ENCODE measurements at regions not wholly inside any gene's neighbourhood (a gene's known extent, or its start where the extent isn't known, plus 50 kb on each side); places are given as distances from the start of the nearest gene placed in this dataset.

DNA sequence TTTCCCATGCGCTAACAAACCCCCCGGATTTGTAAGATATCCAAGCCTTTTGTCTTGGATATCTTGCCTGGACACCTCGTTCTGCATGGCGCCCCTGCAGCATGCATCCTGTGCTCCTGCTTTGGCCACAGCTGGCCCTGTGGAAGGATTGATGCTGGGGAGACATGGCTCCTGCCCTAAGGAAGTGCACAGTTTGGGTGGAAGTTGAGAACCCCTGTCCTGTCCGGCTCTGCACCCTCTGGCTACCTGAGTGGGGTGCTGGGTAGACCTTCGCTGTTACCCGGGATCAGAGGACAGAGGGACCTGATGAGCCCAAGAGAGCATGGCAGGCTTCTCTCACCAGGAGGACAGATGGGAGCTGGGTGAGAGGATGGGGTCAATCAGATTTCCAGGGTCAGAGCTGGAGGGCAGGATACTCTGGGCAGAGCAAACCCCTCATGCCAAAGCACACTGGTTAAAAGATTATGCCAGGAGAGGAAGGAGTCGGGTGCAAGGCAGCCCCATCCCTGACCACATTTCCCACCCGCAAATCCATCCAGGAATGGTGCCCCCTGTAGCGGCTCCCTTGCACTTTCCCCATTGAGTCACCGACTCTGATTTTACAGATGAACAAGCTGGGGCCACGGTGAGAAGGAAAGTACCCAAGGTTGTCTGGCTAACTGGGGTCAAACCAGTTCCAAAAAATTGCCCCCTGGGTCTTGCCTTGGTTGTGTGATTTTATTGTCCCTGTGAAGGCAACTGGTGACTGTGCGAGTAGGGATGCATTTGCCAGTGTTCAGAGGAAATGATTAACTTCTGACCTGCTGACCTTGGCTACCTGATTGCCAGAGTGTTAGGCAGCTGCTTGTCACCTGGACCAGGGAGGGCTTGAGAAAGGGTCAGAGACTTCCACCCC, 290.1 kb upstream of the ZMIZ1 start:
- no peaks in the 10 kb centered on the region for H3K9me3 ChIP-seq (ENCODE audit: low read length)
- H2AFZ ChIP-seq (ENCODE audit: low read length): no peak overlapping the region
- ChIA-PET POLR2A (no interaction called here), CTCF (ENCODE audit: unreplicated experiment) (no interaction called here)
- no peak overlapping the region for H3K27ac ChIP-seq (ENCODE audit: low read depth, low read length, poor library complexity, severe bottlenecking)
- no peaks in the 10 kb centered on the region for H4K20me1 ChIP-seq (ENCODE audit: insufficient read depth, low read length)
- no peak overlapping the region for H3K4me2 ChIP-seq (ENCODE audit: low read length)
- DNase-seq (ENCODE audit: low spot score): no peak
- intact Hi-C loops (cut with micrococcal nuclease; ENCODE audit: unreplicated experiment): no loop called here
- no peaks in the 10 kb centered on the region for H3K36me3 ChIP-seq (ENCODE audit: insufficient read depth, low read length)
- H3K79me2 ChIP-seq (ENCODE audit: insufficient read depth, low read depth, low read length): no peaks in the 10 kb centered on the region
- no peaks in the 10 kb centered on the region for H3K4me1 ChIP-seq (ENCODE audit: insufficient read depth, low read length, poor library complexity, severe bottlenecking)
- no peak for TF ChIP-seq EZH2phosphoT487 (IDR thresholded peaks at IDR 0.05; ENCODE audit: borderline replicate concordance, low read depth, low read length)
- TF ChIP-seq CTCF (conservative IDR thresholded peaks at IDR 0.05; ENCODE audit: low read length): no peak
- BruUV-seq (replicated peaks): no TSS peak
- no peaks in the 10 kb centered on the region for H3K9me2 ChIP-seq (ENCODE audit: insufficient read depth, low read length)
- no peak overlapping the region for H3K4me3 ChIP-seq (ENCODE audit: low read depth, low read length, poor library complexity, severe bottlenecking)

- ChIA-PET CTCF (ENCODE audit: unreplicated experiment) (no interaction called here), POLR2A (no interaction called here)
- H3K4me1 ChIP-seq (ENCODE audit: insufficient read depth, low read length, poor library complexity, severe bottlenecking): no peaks in the 10 kb centered on the region
- H3K79me2 ChIP-seq (ENCODE audit: insufficient read depth, low read depth, low read length): no peaks in the 10 kb centered on the region
- no peaks in the 10 kb centered on the region for H3K36me3 ChIP-seq (ENCODE audit: insufficient read depth, low read length)
- no peak overlapping the region for H2AFZ ChIP-seq (ENCODE audit: low read length)
- H4K20me1 ChIP-seq (ENCODE audit: insufficient read depth, low read length): no peaks in the 10 kb centered on the region
- no peaks in the 10 kb centered on the region for H3K9me2 ChIP-seq (ENCODE audit: insufficient read depth, low read length)
- no peak overlapping the region for H3K4me3 ChIP-seq (ENCODE audit: low read depth, low read length, poor library complexity, severe bottlenecking)
- no peak overlapping the region for H3K27ac ChIP-seq (ENCODE audit: low read depth, low read length, poor library complexity, severe bottlenecking)
- BruUV-seq (replicated peaks): no TSS peak
- no peaks in the 10 kb centered on the region for H3K9me3 ChIP-seq (ENCODE audit: low read length)
- intact Hi-C loops (cut with micrococcal nuclease; ENCODE audit: unreplicated experiment): no loop called here
- no peak overlapping the region for H3K4me2 ChIP-seq (ENCODE audit: low read length)
- TF ChIP-seq CTCF (conservative IDR thresholded peaks at IDR 0.05; ENCODE audit: low read length): no peak
- no peak for TF ChIP-seq EZH2phosphoT487 (IDR thresholded peaks at IDR 0.05; ENCODE audit: borderline replicate concordance, low read depth, low read length)
- no peak for DNase-seq (ENCODE audit: low spot score)
These were observed 289.3 kb upstream of the ZMIZ1 start for GRCh38 chr10:78779339-78779955.

DNA sequence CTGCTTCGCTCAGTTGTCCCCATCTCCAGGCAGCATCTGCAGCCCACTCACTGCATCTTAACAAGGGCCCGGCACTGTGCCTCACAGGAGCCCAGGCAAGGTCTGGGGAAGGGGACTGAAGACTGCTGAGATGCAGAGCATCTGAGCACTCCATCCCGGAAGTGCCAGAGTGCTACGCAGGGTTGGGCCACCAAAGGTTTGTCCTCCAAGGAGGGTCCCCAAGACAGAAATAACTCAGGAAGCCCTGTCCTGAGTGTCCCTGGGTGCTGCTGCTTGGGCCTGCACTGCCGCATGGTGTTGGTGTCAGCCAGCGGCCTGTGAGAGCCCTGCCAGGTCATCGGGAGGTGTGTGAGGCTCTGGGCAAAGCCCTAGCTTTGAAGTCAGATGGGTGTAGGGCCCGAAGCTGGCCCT, 288.2 kb upstream of the ZMIZ1 start:
- CTCF ChIA-PET (ENCODE audit: unreplicated experiment): interaction anchor here (0.6 kb wide), 1 partner anchor 734 kb away, joined by 3 read pairs; no protein-coding TSS in a partner anchor

More for the DNA sequence above, 288.2 kb upstream of the ZMIZ1 start:
- no peaks in the 10 kb centered on the region for H3K4me1 ChIP-seq (ENCODE audit: insufficient read depth, low read length, poor library complexity, severe bottlenecking)
- no peak for DNase-seq (ENCODE audit: low spot score)
- TF ChIP-seq CTCF (conservative IDR thresholded peaks at IDR 0.05; ENCODE audit: low read length) (no peak), EZH2phosphoT487 (IDR thresholded peaks at IDR 0.05; ENCODE audit: borderline replicate concordance, low read depth, low read length) (no peak)
- intact Hi-C loops (cut with micrococcal nuclease; ENCODE audit: unreplicated experiment): no loop called here
- H3K9me2 ChIP-seq (ENCODE audit: insufficient read depth, low read length): no peaks in the 10 kb centered on the region
- no peak overlapping the region for H3K4me3 ChIP-seq (ENCODE audit: low read depth, low read length, poor library complexity, severe bottlenecking)
- H3K4me2 ChIP-seq (ENCODE audit: low read length): no peak overlapping the region
- H3K79me2 ChIP-seq (ENCODE audit: insufficient read depth, low read depth, low read length): no peaks in the 10 kb centered on the region
- BruUV-seq (replicated peaks): no TSS peak
- no peak overlapping the region for H3K27ac ChIP-seq (ENCODE audit: low read depth, low read length, poor library complexity, severe bottlenecking)
- no peak overlapping the region for H2AFZ ChIP-seq (ENCODE audit: low read length)
- H4K20me1 ChIP-seq (ENCODE audit: insufficient read depth, low read length): no peaks in the 10 kb centered on the region
- H3K9me3 ChIP-seq (ENCODE audit: low read length): no peaks in the 10 kb centered on the region
- no peaks in the 10 kb centered on the region for H3K36me3 ChIP-seq (ENCODE audit: insufficient read depth, low read length)
- POLR2A ChIA-PET: interaction anchor here (0.6 kb wide), 1 partner anchor 355 kb away, joined by 3 read pairs; no protein-coding TSS in a partner anchor

Measured in OCI-LY7 (cell line).